SK-MEL-5 (cell line): ENCODE measurements at regions not wholly inside any gene's neighbourhood (a gene's known extent, or its start where the extent isn't known, plus 50 kb on each side); places are given as distances from the start of the nearest gene placed in this dataset.

Source experiments
- DNase-seq: peaks from one replicate; pipeline ENCODE4 v3.0.0-alpha.2; 2016; ENCODE audit warnings: low read depth, low spot score
- in situ Hi-C: cut with HindIII; loops from 2 replicates; pipeline ENCODE4 v1.10.0; 2016; ENCODE audit warnings: low sequenced_read_pairs, high pct_unique_total_duplicates, low pct_unique_long_range_greater_than_20kb

- DNase-seq: no peak
- in situ Hi-C loops: no loop called here
These were observed 110.4 kb downstream of the BANF2 start for GRCh38 chr20:17810062-17810631.

GRCh38 chr20:17809362-17810061, 109.7 kb downstream of the BANF2 start:
- in situ Hi-C loops: no loop called here
- no peak for DNase-seq

- no peak for DNase-seq
- in situ Hi-C loops: no loop called here
These were observed 109.0 kb downstream of the BANF2 start for GRCh38 chr20:17808782-17809181.

- in situ Hi-C loops: no loop called here
- no peak for DNase-seq
These were observed 108.6 kb downstream of the BANF2 start for GRCh38 chr20:17808357-17808756.

- in situ Hi-C loops: no loop called here
- DNase-seq: no peak
These were observed 107.9 kb downstream of the BANF2 start for GRCh38 chr20:17807651-17808050.

GRCh38 chr20:17806739-17807441, 107.1 kb downstream of the BANF2 start:
- no peak for DNase-seq
- in situ Hi-C loops: no loop called here

- DNase-seq: no peak
- in situ Hi-C loops: no loop called here
These were observed 106.3 kb downstream of the BANF2 start for GRCh38 chr20:17806107-17806506.

- no peak for DNase-seq
- in situ Hi-C loops: no loop called here
These were observed 104.0 kb downstream of the BANF2 start for GRCh38 chr20:17803765-17804164.

GRCh38 chr20:17799575-17800227, 99.9 kb downstream of the BANF2 start:
- in situ Hi-C loops: no loop called here
- no peak for DNase-seq

- DNase-seq: no peak
- in situ Hi-C loops: no loop called here
These were observed 98.8 kb downstream of the BANF2 start for GRCh38 chr20:17798601-17799000.

GRCh38 chr20:17797579-17797978, 97.8 kb downstream of the BANF2 start:
- DNase-seq: no peak
- in situ Hi-C loops: no loop called here

GRCh38 chr20:17797161-17797560, 97.4 kb downstream of the BANF2 start:
- in situ Hi-C loops: no loop called here
- DNase-seq: no peak

GRCh38 chr20:17796091-17796563, 96.4 kb downstream of the BANF2 start:
- in situ Hi-C loops: no loop called here

GRCh38 chr20:17795501-17796071, 95.8 kb downstream of the BANF2 start:
- no peak for DNase-seq

More at GRCh38 chr20:17796091-17796563, 96.4 kb downstream of the BANF2 start:
- no peak for DNase-seq

GRCh38 chr20:17795003-17795402, 95.2 kb downstream of the BANF2 start:
- no peak for DNase-seq
- in situ Hi-C loops: no loop called here

More at GRCh38 chr20:17795501-17796071, 95.8 kb downstream of the BANF2 start:
- in situ Hi-C loops: no loop called here

GRCh38 chr20:17794400-17794799, 94.6 kb downstream of the BANF2 start:
- DNase-seq: no peak
- in situ Hi-C loops: no loop called here

GRCh38 chr20:17793986-17794385, 94.2 kb downstream of the BANF2 start:
- DNase-seq: no peak
- in situ Hi-C loops: no loop called here

- in situ Hi-C loops: no loop called here
- DNase-seq: no peak
These were observed 90.5 kb downstream of the BANF2 start for GRCh38 chr20:17790296-17790695.
